ENCODE measurements at regions not wholly inside any gene's neighbourhood (a gene's known extent, or its start where the extent isn't known, plus 50 kb on each side); places are given as distances from the start of the nearest gene placed in this dataset.

DNA sequence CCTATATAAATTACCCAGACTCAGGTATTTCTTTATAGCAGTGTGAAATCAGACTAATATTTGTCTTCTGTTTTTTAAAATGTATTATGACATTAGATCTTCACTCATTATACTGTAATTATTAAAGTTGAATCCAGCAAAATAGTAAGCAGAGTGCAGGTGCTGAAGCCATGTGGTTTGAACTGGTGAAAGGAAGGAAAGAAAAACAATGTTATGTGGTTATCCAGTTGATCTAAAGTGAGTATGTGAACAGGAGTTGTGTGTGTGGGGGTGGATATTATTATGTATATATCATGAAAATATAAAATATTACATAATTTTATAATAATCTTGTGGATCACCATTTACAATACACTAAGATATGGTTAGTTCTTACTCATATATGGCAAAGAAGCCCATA, 593.7 kb downstream of the SEMA5A start:
- TF ChIP-seq, protein P1, sequence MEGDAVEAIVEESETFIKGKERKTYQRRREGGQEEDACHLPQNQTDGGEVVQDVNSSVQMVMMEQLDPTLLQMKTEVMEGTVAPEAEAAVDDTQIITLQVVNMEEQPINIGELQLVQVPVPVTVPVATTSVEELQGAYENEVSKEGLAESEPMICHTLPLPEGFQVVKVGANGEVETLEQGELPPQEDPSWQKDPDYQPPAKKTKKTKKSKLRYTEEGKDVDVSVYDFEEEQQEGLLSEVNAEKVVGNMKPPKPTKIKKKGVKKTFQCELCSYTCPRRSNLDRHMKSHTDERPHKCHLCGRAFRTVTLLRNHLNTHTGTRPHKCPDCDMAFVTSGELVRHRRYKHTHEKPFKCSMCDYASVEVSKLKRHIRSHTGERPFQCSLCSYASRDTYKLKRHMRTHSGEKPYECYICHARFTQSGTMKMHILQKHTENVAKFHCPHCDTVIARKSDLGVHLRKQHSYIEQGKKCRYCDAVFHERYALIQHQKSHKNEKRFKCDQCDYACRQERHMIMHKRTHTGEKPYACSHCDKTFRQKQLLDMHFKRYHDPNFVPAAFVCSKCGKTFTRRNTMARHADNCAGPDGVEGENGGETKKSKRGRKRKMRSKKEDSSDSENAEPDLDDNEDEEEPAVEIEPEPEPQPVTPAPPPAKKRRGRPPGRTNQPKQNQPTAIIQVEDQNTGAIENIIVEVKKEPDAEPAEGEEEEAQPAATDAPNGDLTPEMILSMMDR (IDR thresholded peaks at IDR 0.05 in 2 of 3, conservative IDR thresholded peaks at IDR 0.05 in 1 of 3; ENCODE audit: borderline replicate concordance in 1 of 3, insufficient read depth in 1 of 3, low read depth in 2 of 3, low read length in 2 of 3), result no peak
- no peak for TF ChIP-seq CEBPB (IDR thresholded peaks at IDR 0.05; ENCODE audit: low read depth)
